Breast epithelium (tissue), 4 donors: ENCODE measurements at regions not wholly inside any gene's neighbourhood (a gene's known extent, or its start where the extent isn't known, plus 50 kb on each side); places are given as distances from the start of the nearest gene placed in this dataset.

ENCODE experiments used
- DNase-seq, 2 donors: peaks; one replicate each; pipeline ENCODE4 v3.0.0-alpha.2; 2019; ENCODE audit warnings: low spot score in 2 of 2
- H3K27ac ChIP-seq, 2 donors: fragments of 200-600 bp; sonication (generic) in 1 of 2; one replicate each; pipeline ENCODE4 v1.5.1; 2016 to 2019; ENCODE audit warnings: mild to moderate bottlenecking in 1 of 2
- H3K27me3 ChIP-seq, 2 donors: fragments of 200-600 bp; sonication (generic) in 1 of 2; one replicate each; pipeline versions ENCODE4 v1.5.1 to v1.6.0; 2017 to 2019; ENCODE audit warnings: control low read depth in 1 of 2, mild to moderate bottlenecking in 1 of 2
- H3K36me3 ChIP-seq: fragments of 200-600 bp; one replicate; pipeline ENCODE4 v1.5.1; 2019
- H3K4me1 ChIP-seq, 2 donors: fragments of 200-600 bp; sonication (generic); one replicate each; pipeline ENCODE4 v1.5.1; 2016 to 2019; ENCODE audit warnings: control low read depth in 1 of 2
- H3K4me3 ChIP-seq, 3 donors: fragments of 200-600 bp; sonication (generic); 1 replicate in 2 of 3; 2 replicates in 1 of 3; pipeline ENCODE4 v1.5.1; 2016 to 2019; ENCODE audit warnings: mild to moderate bottlenecking in 3 of 3, moderate library complexity in 2 of 3
- H3K9me3 ChIP-seq, 2 donors: fragments of 200-600 bp; sonication (generic) in 1 of 2; one replicate each; pipeline ENCODE4 v1.5.1; 2016 to 2019; ENCODE audit warnings: control low read depth in 1 of 2
- POLR2A ChIP-seq: fragments of 450-650 bp; IDR thresholded peaks from one replicate; pipeline ENCODE4 v1.6.1; 2016; ENCODE audit warnings: antibody characterized with exemption, mild to moderate bottlenecking, moderate library complexity
- POLR2AphosphoS5 ChIP-seq, 3 donors: sonication (generic); formaldehyde crosslinking; IDR thresholded peaks; one replicate each; pipeline ENCODE4 v1.6.1; 2017; ENCODE audit warnings: antibody characterized with exemption in 3 of 3
- intact Hi-C: fragments of 100-400 bp; cut with DNase I; formaldehyde crosslinking; loops from one replicate; pipeline ENCODE4 v1.15.1; 2023; ENCODE audit warnings: low total_unique reads
- TF ChIP-seq, protein P1 (sequence below), 3 donors: fragments of 450-650 bp; IDR thresholded peaks; one replicate each; pipeline ENCODE4 v1.5.1; 2016 to 2017; ENCODE audit warnings: antibody characterized with exemption in 3 of 3, mild to moderate bottlenecking in 3 of 3, moderate library complexity in 3 of 3

DNA sequence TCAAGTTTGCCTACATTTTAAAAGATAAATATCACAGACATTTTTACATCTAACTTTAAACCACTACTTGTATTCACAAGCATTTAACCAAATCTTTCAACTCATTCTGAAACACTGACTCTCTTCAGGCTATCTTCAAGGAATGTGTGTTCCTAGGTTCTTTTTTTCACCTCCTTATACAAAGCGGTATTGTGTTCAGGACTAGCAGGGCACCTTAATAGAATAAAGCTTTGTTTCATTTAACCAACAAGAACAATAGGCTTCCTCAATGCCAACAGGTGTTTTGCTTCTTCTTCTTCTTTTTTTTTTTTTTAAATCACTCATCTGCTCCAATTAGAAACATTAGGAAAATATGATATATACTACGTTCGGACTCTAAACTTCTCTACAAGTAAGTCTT lies 212.9 kb upstream of the SEMA3E start:
- no peaks in the 10 kb centered on the region for H3K27me3 ChIP-seq
- H3K36me3 ChIP-seq, result no peaks in the 10 kb centered on the region
- no peak for DNase-seq
- H3K4me3 ChIP-seq, result peak overlapping the region in 1 of 3 donors; percentile 22
- H3K9me3 ChIP-seq, result no peaks in the 10 kb centered on the region
- H3K4me1 ChIP-seq, result no peaks in the 10 kb centered on the region
- TF ChIP-seq POLR2AphosphoS5 (IDR thresholded peaks at IDR 0.05), result no peak
- TF ChIP-seq POLR2A, result no peak
- TF ChIP-seq, protein P1, sequence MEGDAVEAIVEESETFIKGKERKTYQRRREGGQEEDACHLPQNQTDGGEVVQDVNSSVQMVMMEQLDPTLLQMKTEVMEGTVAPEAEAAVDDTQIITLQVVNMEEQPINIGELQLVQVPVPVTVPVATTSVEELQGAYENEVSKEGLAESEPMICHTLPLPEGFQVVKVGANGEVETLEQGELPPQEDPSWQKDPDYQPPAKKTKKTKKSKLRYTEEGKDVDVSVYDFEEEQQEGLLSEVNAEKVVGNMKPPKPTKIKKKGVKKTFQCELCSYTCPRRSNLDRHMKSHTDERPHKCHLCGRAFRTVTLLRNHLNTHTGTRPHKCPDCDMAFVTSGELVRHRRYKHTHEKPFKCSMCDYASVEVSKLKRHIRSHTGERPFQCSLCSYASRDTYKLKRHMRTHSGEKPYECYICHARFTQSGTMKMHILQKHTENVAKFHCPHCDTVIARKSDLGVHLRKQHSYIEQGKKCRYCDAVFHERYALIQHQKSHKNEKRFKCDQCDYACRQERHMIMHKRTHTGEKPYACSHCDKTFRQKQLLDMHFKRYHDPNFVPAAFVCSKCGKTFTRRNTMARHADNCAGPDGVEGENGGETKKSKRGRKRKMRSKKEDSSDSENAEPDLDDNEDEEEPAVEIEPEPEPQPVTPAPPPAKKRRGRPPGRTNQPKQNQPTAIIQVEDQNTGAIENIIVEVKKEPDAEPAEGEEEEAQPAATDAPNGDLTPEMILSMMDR (IDR thresholded peaks at IDR 0.05), result no peak
- H3K27ac ChIP-seq, result no peak overlapping the region
- intact Hi-C loops, result no loop called here

DNA sequence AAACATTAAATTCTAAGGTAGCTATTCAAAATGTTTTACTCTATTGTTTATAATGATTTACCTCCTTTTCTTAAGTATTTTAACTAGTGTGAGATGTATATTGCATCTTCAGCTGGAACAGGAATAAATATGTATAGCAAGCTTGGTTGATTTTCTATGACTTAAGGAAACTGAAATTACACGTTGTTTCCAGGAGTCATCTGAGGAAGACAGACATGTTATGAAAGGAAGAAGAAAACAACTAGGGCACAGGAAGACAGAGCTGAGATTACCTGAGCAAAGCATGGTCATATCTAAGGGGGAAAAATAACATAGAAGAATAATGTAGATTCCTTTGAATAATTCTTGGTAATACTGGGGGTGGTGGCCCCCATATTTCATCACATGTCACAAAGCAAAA lies 210.9 kb upstream of the SEMA3E start:
- no peak for DNase-seq
- intact Hi-C loops, result no loop called here
- H3K4me3 ChIP-seq, result no peak overlapping the region
- H3K36me3 ChIP-seq, result no peaks in the 10 kb centered on the region
- H3K4me1 ChIP-seq, result no peaks in the 10 kb centered on the region
- no peak for TF ChIP-seq POLR2AphosphoS5 (IDR thresholded peaks at IDR 0.05)
- TF ChIP-seq, protein P1 (IDR thresholded peaks at IDR 0.05), result no peak
- TF ChIP-seq POLR2A, result no peak
- no peaks in the 10 kb centered on the region for H3K9me3 ChIP-seq
- no peaks in the 10 kb centered on the region for H3K27me3 ChIP-seq
- no peak overlapping the region for H3K27ac ChIP-seq

- Histone ChIP-seq H3K4me3 (no peak overlapping the region), H3K27me3 (no peaks in the 10 kb centered on the region), H3K9me3 (no peaks in the 10 kb centered on the region), H3K4me1 (no peaks in the 10 kb centered on the region), H3K27ac (no peak overlapping the region), H3K36me3 (no peaks in the 10 kb centered on the region)
- DNase-seq, result no peak
- intact Hi-C loops, result no loop called here
- TF ChIP-seq POLR2AphosphoS5 (IDR thresholded peaks at IDR 0.05) (no peak), POLR2A (no peak)
- TF ChIP-seq, protein P1 (IDR thresholded peaks at IDR 0.05), result no peak
Measured at GRCh38 chr7:83857691-83858090, 208.8 kb upstream of the SEMA3E start.

DNA sequence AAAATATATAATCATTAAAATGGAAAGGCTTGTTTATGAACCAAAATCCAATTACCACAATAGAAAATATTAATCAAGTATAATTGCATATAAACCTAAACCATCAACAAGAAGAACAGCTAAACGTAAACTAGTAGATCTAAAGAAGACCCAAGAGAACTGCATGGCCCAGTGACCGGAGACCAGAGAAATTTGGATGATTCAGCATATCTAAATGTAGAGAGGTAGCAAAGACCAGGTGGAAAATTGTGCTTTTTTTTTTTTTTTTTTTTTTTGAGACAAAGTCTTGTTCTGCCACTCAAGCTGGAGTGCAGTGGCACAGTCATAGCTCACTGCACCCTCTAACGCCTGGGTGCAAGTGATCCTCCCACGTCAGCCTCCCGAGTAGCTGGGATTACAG lies 207.2 kb upstream of the SEMA3E start:
- Histone ChIP-seq H3K4me3 (no peak overlapping the region), H3K36me3 (no peaks in the 10 kb centered on the region), H3K27ac (no peak overlapping the region), H3K4me1 (no peaks in the 10 kb centered on the region), H3K27me3 (no peaks in the 10 kb centered on the region), H3K9me3 (no peaks in the 10 kb centered on the region)
- intact Hi-C loops, result no loop called here
- no peak for DNase-seq
- TF ChIP-seq POLR2AphosphoS5 (IDR thresholded peaks at IDR 0.05) (no peak), POLR2A (no peak)
- TF ChIP-seq, protein P1 (IDR thresholded peaks at IDR 0.05), result no peak

DNA sequence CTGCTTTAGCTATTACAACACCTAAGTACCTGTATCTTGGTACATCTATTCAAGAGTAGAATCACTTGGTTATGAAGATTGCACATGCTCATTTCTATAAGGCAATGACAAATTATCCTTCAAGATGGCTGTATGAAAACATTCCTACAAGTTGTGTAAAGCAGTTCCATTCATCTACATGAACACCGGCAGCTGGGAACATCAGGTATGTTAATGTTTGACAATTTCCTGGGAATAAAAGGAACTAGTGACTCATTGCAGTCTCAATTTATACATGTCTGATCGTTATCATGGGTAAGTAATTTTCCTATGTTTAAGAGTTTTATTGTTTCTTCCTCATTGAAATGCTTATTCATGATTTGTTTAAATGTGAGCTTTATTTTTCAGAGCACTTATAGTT lies 203.2 kb upstream of the SEMA3E start:
- Histone ChIP-seq H3K36me3 (no peaks in the 10 kb centered on the region), H3K27ac (no peak overlapping the region), H3K4me1 (no peaks in the 10 kb centered on the region), H3K27me3 (no peaks in the 10 kb centered on the region), H3K4me3 (no peak overlapping the region), H3K9me3 (no peaks in the 10 kb centered on the region)
- TF ChIP-seq POLR2AphosphoS5 (IDR thresholded peaks at IDR 0.05) (no peak), POLR2A (no peak)
- TF ChIP-seq, protein P1 (IDR thresholded peaks at IDR 0.05), result no peak
- no peak for DNase-seq
- intact Hi-C loops, result no loop called here
